ENCODE measurements at regions not wholly inside any gene's neighbourhood (a gene's known extent, or its start where the extent isn't known, plus 50 kb on each side); places are given as distances from the start of the nearest gene placed in this dataset.
"Not testable (repeated sequence)": the region's sequence is repeated elsewhere in the genome, so short reads cannot be mapped to it uniquely, and the experiment has no call there.

DNA sequence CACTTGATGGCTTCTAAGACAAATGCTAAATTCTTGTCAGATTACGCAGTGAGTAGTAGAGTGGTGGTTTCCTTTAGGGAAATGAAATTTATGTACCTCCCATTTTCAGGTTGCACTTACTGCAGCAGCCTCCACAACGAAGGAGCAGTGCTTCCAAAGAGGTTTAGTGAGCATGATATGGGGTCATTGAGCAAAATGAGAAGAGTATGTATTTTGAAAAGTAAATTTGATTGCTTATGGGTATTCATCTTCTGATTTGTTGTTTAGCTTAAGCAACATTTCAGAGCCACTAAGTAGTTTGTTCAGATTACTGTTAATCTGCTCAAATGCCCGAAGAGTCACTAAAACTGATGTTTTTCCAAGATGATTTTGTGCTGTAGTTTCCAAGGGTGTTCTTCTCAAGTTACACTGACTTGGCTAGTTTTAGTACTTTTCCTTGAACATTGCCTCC, 493.6 kb downstream of the PCNX1 start:
- H3K4me1 ChIP-seq (ENCODE audit: control insufficient read depth, insufficient read depth, low read length, poor library complexity, severe bottlenecking), result peaks cover 18% of the 10 kb centered on the region
- Mint-ChIP-seq H3K36me3 (no peaks in the 10 kb centered on the region), H3K27ac (no peak overlapping the region), H3K9me3 (no peaks in the 10 kb centered on the region), H3K4me3 (no peak overlapping the region), H3K27me3 (no peaks in the 10 kb centered on the region), H3K4me1 (peaks cover 23 to 40% (median 32%) of the 10 kb centered on the region in 4 donors)
- H3K27me3 ChIP-seq (ENCODE audit: control insufficient read depth, insufficient read depth, low read length), result no peaks in the 10 kb centered on the region
- no peaks in the 10 kb centered on the region for H3K9me3 ChIP-seq (ENCODE audit: control insufficient read depth in 2 of 2, low read length in 2 of 2)
- no peak overlapping the region for H3K4me3 ChIP-seq (ENCODE audit: low read depth, low read length)
- ATAC-seq (ENCODE audit: low read depth in 2 of 2) (no peak), DNase-seq (peak in 1 of 3 donors; percentile 38)
- H3K36me3 ChIP-seq (ENCODE audit: control insufficient read depth, insufficient read depth, low read length), result no peaks in the 10 kb centered on the region
- no peak overlapping the region for H3K27ac ChIP-seq (ENCODE audit: insufficient read depth, low read length, poor library complexity, severe bottlenecking)

DNA sequence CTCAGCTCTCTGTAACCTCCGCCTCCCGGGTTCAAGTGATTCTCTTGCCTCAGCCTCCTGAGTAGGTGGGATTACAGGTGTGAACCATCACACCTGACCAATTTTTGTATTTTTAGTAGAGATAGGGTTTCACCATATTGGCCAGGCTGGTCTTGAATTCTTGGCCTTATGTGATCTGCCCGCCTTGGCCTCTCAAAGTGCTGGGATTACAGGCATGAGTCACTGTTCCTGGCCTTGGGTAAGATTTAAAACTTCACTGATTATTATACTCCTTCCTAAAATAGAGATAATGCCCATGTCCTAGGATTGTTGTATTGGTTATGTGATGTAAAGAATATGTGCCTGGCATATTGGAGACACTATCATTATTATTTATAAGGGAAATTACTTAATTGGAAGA, 495.2 kb downstream of the PCNX1 start:
- H3K27me3 ChIP-seq (ENCODE audit: control insufficient read depth, insufficient read depth, low read length); H3K27ac ChIP-seq (ENCODE audit: insufficient read depth, low read length, poor library complexity, severe bottlenecking); H3K36me3 Mint-ChIP-seq; H3K36me3 ChIP-seq (ENCODE audit: control insufficient read depth, insufficient read depth, low read length); H3K27ac Mint-ChIP-seq; DNase-seq; H3K9me3 Mint-ChIP-seq; H3K4me3 Mint-ChIP-seq; ATAC-seq (ENCODE audit: low read depth in 2 of 2); H3K4me3 ChIP-seq (ENCODE audit: low read depth, low read length); H3K27me3 Mint-ChIP-seq; H3K9me3 ChIP-seq (ENCODE audit: control insufficient read depth in 2 of 2, low read length in 2 of 2): not testable (repeated sequence)
- peaks cover 18% of the 10 kb centered on the region for H3K4me1 ChIP-seq (ENCODE audit: control insufficient read depth, insufficient read depth, low read length, poor library complexity, severe bottlenecking)
- H3K4me1 Mint-ChIP-seq, result peaks cover 18 to 31% (median 24%) of the 10 kb centered on the region in 4 donors

DNA sequence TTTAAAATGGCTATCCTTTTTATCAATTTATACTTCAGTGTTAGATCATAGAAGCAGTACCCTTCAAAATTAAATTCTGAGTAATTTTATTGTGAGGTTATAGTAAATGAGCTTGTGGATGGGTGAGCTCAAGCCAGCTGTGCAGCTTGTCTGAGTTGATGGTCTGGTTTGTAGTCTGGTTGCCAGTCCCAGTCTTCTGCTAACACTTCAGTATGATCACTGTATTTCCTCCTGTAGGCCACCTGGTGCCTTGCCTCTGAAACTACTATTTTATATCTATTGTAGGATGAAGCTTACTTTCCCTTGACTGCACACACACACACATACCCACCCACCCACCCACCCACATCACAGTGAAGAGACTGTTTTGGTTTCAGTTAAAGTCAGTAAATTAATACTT, 496.4 kb downstream of the PCNX1 start:
- no peak overlapping the region for H3K4me3 Mint-ChIP-seq
- Histone ChIP-seq H3K27ac (ENCODE audit: insufficient read depth, low read length, poor library complexity, severe bottlenecking) (no peak overlapping the region), H3K27me3 (ENCODE audit: control insufficient read depth, insufficient read depth, low read length) (no peaks in the 10 kb centered on the region), H3K4me1 (ENCODE audit: control insufficient read depth, insufficient read depth, low read length, poor library complexity, severe bottlenecking) (peaks cover 18% of the 10 kb centered on the region), H3K9me3 (ENCODE audit: control insufficient read depth in 2 of 2, low read length in 2 of 2) (no peaks in the 10 kb centered on the region), H3K36me3 (ENCODE audit: control insufficient read depth, insufficient read depth, low read length) (no peaks in the 10 kb centered on the region), H3K4me3 (ENCODE audit: low read depth, low read length) (no peak overlapping the region)
- DNase-seq (peak in 2 of 3 donors; percentile 38 to 82), ATAC-seq (ENCODE audit: low read depth in 2 of 2) (peak; percentile 47 to 48)
- H3K27me3 Mint-ChIP-seq, result no peaks in the 10 kb centered on the region
- no peaks in the 10 kb centered on the region for H3K9me3 Mint-ChIP-seq
- no peaks in the 10 kb centered on the region for H3K36me3 Mint-ChIP-seq
- H3K4me1 Mint-ChIP-seq, result peaks cover 12 to 28% (median 23%) of the 10 kb centered on the region in 4 donors
- no peak overlapping the region for H3K27ac Mint-ChIP-seq

DNA sequence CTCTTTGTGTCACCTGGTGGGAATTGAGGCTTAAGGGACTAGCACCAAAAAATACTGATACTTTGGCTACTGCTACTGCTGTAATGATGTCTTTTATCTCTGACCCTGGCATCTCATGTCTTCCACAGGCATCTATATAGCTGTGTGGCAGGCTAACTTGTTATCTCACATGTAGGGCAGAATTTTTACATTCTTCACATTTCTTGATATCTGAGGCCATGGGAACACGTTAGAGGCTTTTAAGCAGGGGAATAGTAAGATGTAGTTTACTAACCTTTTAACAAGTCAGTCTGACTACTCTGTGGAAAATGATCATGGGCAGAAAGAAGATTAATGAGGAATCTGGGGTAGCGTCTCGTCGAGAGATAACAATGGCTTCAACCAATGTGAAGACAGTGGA, 498.4 kb downstream of the PCNX1 start:
- peak overlapping the region in 1 of 3 donors; percentile 1 for H3K27ac Mint-ChIP-seq
- Histone ChIP-seq H3K4me3 (ENCODE audit: low read depth, low read length) (no peak overlapping the region), H3K9me3 (ENCODE audit: control insufficient read depth in 2 of 2, low read length in 2 of 2) (no peaks in the 10 kb centered on the region), H3K27ac (ENCODE audit: insufficient read depth, low read length, poor library complexity, severe bottlenecking) (no peak overlapping the region), H3K27me3 (ENCODE audit: control insufficient read depth, insufficient read depth, low read length) (no peaks in the 10 kb centered on the region), H3K36me3 (ENCODE audit: control insufficient read depth, insufficient read depth, low read length) (no peaks in the 10 kb centered on the region), H3K4me1 (ENCODE audit: control insufficient read depth, insufficient read depth, low read length, poor library complexity, severe bottlenecking) (peaks cover 5% of the 10 kb centered on the region)
- DNase-seq, result no peak
- ATAC-seq (ENCODE audit: low read depth in 2 of 2), result no peak
- H3K9me3 Mint-ChIP-seq, result peaks cover 0 to 1% (median 0%) of the 10 kb centered on the region in 7 donors
- no peak overlapping the region for H3K4me3 Mint-ChIP-seq
- H3K36me3 Mint-ChIP-seq, result no peaks in the 10 kb centered on the region
- H3K4me1 Mint-ChIP-seq, result peaks cover 11 to 28% (median 20%) of the 10 kb centered on the region in 4 donors
- H3K27me3 Mint-ChIP-seq, result no peaks in the 10 kb centered on the region

DNA sequence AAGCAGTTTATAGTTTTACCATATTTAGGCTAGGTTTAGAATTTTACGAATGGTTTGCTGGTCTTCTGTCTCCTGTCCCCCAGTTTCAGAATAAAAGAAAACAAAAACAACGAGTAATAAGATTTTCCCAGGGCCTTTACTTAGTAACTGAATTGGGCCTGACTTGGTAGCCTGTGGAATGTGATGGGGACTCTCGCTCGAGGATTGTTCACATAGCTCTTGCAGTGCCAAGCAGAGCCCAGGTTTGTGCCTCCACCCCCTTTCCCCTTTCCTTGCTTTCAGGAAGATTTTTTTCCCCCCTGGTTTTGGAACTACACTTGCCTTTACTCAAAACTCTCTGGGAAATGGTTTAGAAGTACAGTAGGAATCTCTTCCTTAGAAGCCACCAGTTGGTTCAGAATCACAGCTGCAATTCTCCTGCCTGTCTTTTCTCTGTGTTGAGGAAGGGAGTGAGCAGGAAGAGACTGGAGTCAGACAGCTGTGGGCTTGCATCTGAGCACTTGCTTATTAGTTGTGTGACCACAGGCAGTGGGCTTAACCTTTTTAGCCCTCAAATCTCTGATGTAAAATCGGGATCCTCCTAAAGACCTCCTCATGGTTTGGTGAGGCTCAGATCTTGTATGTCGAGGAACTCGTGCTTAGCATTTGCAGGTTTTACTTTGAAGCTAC, 501.2 kb downstream of the PCNX1 start:
- Mint-ChIP-seq H3K4me3 (no peak overlapping the region), H3K4me1 (peaks cover 13 to 40% (median 32%) of the 10 kb centered on the region in 4 donors), H3K9me3 (peaks cover 0 to 1% (median 0%) of the 10 kb centered on the region in 7 donors), H3K27me3 (no peaks in the 10 kb centered on the region), H3K36me3 (no peaks in the 10 kb centered on the region), H3K27ac (peak overlapping the region in 2 of 3 donors; percentile 13 to 72)
- Histone ChIP-seq H3K4me3 (ENCODE audit: low read depth, low read length) (no peak overlapping the region), H3K27me3 (ENCODE audit: control insufficient read depth, insufficient read depth, low read length) (no peaks in the 10 kb centered on the region), H3K36me3 (ENCODE audit: control insufficient read depth, insufficient read depth, low read length) (no peaks in the 10 kb centered on the region), H3K9me3 (ENCODE audit: control insufficient read depth in 2 of 2, low read length in 2 of 2) (no peaks in the 10 kb centered on the region), H3K27ac (ENCODE audit: insufficient read depth, low read length, poor library complexity, severe bottlenecking) (no peak overlapping the region), H3K4me1 (ENCODE audit: control insufficient read depth, insufficient read depth, low read length, poor library complexity, severe bottlenecking) (no peaks in the 10 kb centered on the region)
- ATAC-seq (ENCODE audit: low read depth in 2 of 2), result no peak
- DNase-seq, result no peak

DNA sequence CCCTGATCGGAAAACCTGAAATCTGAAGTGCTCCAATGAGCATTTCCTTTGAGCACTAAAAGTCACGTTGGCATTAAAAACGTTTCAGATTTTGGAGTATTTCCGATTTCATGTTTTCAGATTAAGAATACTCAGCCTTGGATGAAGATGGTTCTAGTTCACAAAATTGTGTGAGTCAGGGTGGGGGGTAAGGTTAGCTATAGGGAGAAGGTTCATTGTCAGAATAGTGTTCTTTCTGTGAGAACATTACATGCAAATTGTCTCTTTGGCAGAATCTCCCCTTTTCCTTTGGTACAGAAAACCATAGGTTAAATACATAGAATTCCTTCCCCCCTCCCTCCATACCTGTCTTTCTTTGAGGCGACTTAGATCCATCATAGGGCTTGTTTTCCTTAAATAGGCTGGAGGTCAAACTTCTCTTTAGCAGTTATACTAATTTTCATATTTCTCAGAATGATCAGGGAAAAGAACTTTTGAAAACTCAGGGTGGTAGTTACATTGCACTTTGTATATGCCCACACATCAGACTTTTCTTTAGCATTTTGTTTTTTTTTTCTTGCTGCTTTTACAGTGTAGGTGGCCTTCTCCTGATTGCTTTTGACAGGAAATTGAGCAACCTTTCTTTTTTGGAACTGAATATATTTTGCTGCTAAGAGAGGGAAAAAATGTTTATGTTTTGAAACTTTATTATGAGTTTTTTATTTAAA, 503.5 kb downstream of the PCNX1 start:
- Mint-ChIP-seq H3K4me3 (no peak overlapping the region), H3K36me3 (peaks cover 6% of the 10 kb centered on the region), H3K4me1 (peaks cover 10 to 36% (median 32%) of the 10 kb centered on the region in 4 donors), H3K27me3 (no peaks in the 10 kb centered on the region), H3K9me3 (peaks cover 0 to 1% (median 0%) of the 10 kb centered on the region in 7 donors), H3K27ac (no peak overlapping the region)
- Histone ChIP-seq H3K36me3 (ENCODE audit: control insufficient read depth, insufficient read depth, low read length) (no peaks in the 10 kb centered on the region), H3K27me3 (ENCODE audit: control insufficient read depth, insufficient read depth, low read length) (no peaks in the 10 kb centered on the region), H3K4me1 (ENCODE audit: control insufficient read depth, insufficient read depth, low read length, poor library complexity, severe bottlenecking) (no peaks in the 10 kb centered on the region), H3K27ac (ENCODE audit: insufficient read depth, low read length, poor library complexity, severe bottlenecking) (no peak overlapping the region), H3K9me3 (ENCODE audit: control insufficient read depth in 2 of 2, low read length in 2 of 2) (no peaks in the 10 kb centered on the region), H3K4me3 (ENCODE audit: low read depth, low read length) (no peak overlapping the region)
- no peak for DNase-seq
- ATAC-seq (ENCODE audit: low read depth in 2 of 2), result no peak

DNA sequence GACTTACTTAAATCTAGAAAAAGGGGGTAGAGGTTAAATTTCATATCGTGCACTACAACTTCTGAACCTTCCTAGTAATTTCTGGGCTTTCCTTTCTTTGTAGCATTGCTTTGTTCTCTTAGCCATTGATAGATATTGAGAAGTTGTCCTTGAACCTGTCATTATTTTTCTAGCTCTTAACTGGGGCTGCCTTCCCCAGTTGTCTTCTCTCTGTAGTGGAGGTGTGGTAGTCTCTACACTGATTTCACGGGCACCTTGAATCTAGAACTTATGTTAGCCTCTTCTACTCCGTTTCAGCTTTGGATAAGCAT, 504.0 kb downstream of the PCNX1 start:
- ATAC-seq (ENCODE audit: low read depth in 2 of 2) (no peak), DNase-seq (no peak)
- Mint-ChIP-seq H3K27me3 (no peaks in the 10 kb centered on the region), H3K4me1 (peaks cover 10 to 34% (median 30%) of the 10 kb centered on the region in 4 donors), H3K4me3 (no peak overlapping the region), H3K36me3 (peaks cover 7% of the 10 kb centered on the region), H3K9me3 (peaks cover 0 to 1% (median 0%) of the 10 kb centered on the region in 7 donors), H3K27ac (peak overlapping the region in 1 of 3 donors; percentile 1)
- Histone ChIP-seq H3K36me3 (ENCODE audit: control insufficient read depth, insufficient read depth, low read length) (no peaks in the 10 kb centered on the region), H3K27me3 (ENCODE audit: control insufficient read depth, insufficient read depth, low read length) (no peaks in the 10 kb centered on the region), H3K27ac (ENCODE audit: insufficient read depth, low read length, poor library complexity, severe bottlenecking) (no peak overlapping the region), H3K9me3 (ENCODE audit: control insufficient read depth in 2 of 2, low read length in 2 of 2) (no peaks in the 10 kb centered on the region), H3K4me3 (ENCODE audit: low read depth, low read length) (no peak overlapping the region), H3K4me1 (ENCODE audit: control insufficient read depth, insufficient read depth, low read length, poor library complexity, severe bottlenecking) (no peaks in the 10 kb centered on the region)

DNA sequence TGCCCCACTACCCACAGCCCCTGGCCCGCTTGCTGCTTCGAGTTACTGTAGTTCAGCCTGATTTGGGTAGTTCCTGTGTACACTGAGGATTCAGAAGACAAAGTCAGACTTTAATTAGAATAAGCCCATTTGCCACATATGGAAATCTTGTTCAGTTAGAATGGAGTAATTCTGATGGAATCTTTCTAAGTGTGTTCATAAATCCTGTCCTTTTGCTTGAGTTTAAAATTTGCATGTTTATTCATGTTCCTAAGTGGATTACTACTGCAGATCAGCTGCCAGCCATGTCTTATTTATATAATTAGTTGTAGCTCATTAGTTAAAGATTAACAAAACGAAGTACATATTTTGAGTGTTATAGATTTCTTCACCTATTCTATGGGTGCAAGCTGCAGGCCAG, 504.5 kb downstream of the PCNX1 start:
- ATAC-seq (ENCODE audit: low read depth in 2 of 2) (no peak), DNase-seq (no peak)
- no peaks in the 10 kb centered on the region for H3K27me3 Mint-ChIP-seq
- peaks cover 10 to 36% (median 30%) of the 10 kb centered on the region in 4 donors for H3K4me1 Mint-ChIP-seq
- H3K4me1 ChIP-seq (ENCODE audit: control insufficient read depth, insufficient read depth, low read length, poor library complexity, severe bottlenecking), result no peaks in the 10 kb centered on the region
- no peak overlapping the region for H3K27ac Mint-ChIP-seq
- peaks cover 0 to 1% (median 0%) of the 10 kb centered on the region in 7 donors for H3K9me3 Mint-ChIP-seq
- H3K36me3 ChIP-seq (ENCODE audit: control insufficient read depth, insufficient read depth, low read length), result no peaks in the 10 kb centered on the region
- H3K9me3 ChIP-seq (ENCODE audit: control insufficient read depth in 2 of 2, low read length in 2 of 2), result no peaks in the 10 kb centered on the region
- H3K27me3 ChIP-seq (ENCODE audit: control insufficient read depth, insufficient read depth, low read length), result no peaks in the 10 kb centered on the region
- peaks cover 10% of the 10 kb centered on the region for H3K36me3 Mint-ChIP-seq
- no peak overlapping the region for H3K27ac ChIP-seq (ENCODE audit: insufficient read depth, low read length, poor library complexity, severe bottlenecking)
- H3K4me3 ChIP-seq (ENCODE audit: low read depth, low read length), result no peak overlapping the region
- no peak overlapping the region for H3K4me3 Mint-ChIP-seq

All from CD4-positive, CD25-positive, alpha-beta regulatory T cell (primary cell).